H7 (cell line): ENCODE measurements at regions not wholly inside any gene's neighbourhood (a gene's known extent, or its start where the extent isn't known, plus 50 kb on each side); places are given as distances from the start of the nearest gene placed in this dataset.
"Not testable (repeated sequence)": the region's sequence is repeated elsewhere in the genome, so short reads cannot be mapped to it uniquely, and the experiment has no call there.

Experiments
- DNase-seq: peaks from one replicate; pipeline ENCODE4 v3.0.0; 2012
- H3K27me3 ChIP-seq: 2 replicates; pipeline ENCODE4 v1.6.0; 2011; ENCODE audit warnings: mild to moderate bottlenecking, low read length; ENCODE audit not compliant: control insufficient read depth, insufficient read depth
- H3K36me3 ChIP-seq: replicated peaks from 2 replicates; pipeline ENCODE4 v1.5.1; 2011; ENCODE audit warnings: low read length; ENCODE audit not compliant: control insufficient read depth, insufficient read depth
- H3K4me3 ChIP-seq: 2 replicates; pipeline ENCODE4 v1.5.1; 2011; ENCODE audit warnings: low read depth, mild to moderate bottlenecking, control low read depth, low read length, moderate library complexity; ENCODE audit not compliant: insufficient read depth

- Histone ChIP-seq H3K27me3 (no peaks in the 10 kb centered on the region), H3K36me3 (no peaks in the 10 kb centered on the region), H3K4me3 (no peak overlapping the region)
- no peak for DNase-seq
Measured at GRCh38 chr6:76162811-76163210, 90.3 kb upstream of the IMPG1 start.

GRCh38 chr6:76157800-76158199 lies 85.3 kb upstream of the IMPG1 start:
- not testable (repeated sequence) for DNase-seq, H3K4me3 ChIP-seq, H3K36me3 ChIP-seq

GRCh38 chr6:76135481-76135880 lies 63.0 kb upstream of the IMPG1 start:
- H3K4me3 ChIP-seq: no peak overlapping the region
- H3K27me3 ChIP-seq: peaks cover 1% of the 10 kb centered on the region; the same call in 1 of the 2 replicates
- H3K36me3 ChIP-seq: no peaks in the 10 kb centered on the region
- DNase-seq: no peak

More at GRCh38 chr6:76157800-76158199, 85.3 kb upstream of the IMPG1 start:
- not testable (repeated sequence) for H3K27me3 ChIP-seq

GRCh38 chr6:76134651-76135050 lies 62.2 kb upstream of the IMPG1 start:
- DNase-seq: no peak
- Histone ChIP-seq H3K36me3 (no peaks in the 10 kb centered on the region), H3K4me3 (no peak overlapping the region), H3K27me3 (peaks cover 1% of the 10 kb centered on the region; the same call in 1 of the 2 replicates)

- no peak overlapping the region for H3K4me3 ChIP-seq
- H3K27me3 ChIP-seq: peaks cover 47% of the 10 kb centered on the region
- no peaks in the 10 kb centered on the region for H3K36me3 ChIP-seq
- no peak for DNase-seq
Measured at GRCh38 chr6:76124018-76124417, 51.6 kb upstream of the IMPG1 start.
